SH-SY5Y (cell line): ENCODE measurements at regions not wholly inside any gene's neighbourhood (a gene's known extent, or its start where the extent isn't known, plus 50 kb on each side); places are given as distances from the start of the nearest gene placed in this dataset.

Source experiments
- GATA2 ChIP-seq: IDR thresholded peaks from 2 replicates; pipeline ENCODE4 v1.6.1; 2011; ENCODE audit warnings: mild to moderate bottlenecking, low read depth, low read length
- GATA3 ChIP-seq: IDR thresholded peaks from 2 replicates; pipeline ENCODE4 v1.6.1; 2011; ENCODE audit warnings: low read depth, mild to moderate bottlenecking, low read length, moderate library complexity

DNA sequence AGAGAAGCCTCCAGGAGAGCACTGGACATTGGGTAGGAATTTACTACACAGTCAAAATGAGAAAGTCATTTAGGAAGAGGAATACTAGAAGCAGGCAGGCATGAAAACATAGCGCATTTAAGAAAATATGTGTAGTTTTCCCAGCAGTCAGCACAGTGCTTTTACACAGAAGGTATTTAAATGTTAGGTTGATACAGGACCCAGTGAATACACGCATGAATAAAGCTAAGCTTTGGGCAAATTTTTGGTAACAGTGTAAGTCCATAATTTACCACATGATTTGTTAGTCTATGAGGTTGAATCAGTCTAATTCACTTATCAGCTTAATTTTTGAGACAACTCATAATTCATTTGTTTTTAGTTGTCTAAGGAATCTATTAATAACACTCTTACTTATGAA is 421.7 kb upstream of the CDH20 start:
- TF ChIP-seq GATA2 = no peak
- TF ChIP-seq GATA3 = no peak
